SKM-1 (cell line): ENCODE measurements at regions not wholly inside any gene's neighbourhood (a gene's known extent, or its start where the extent isn't known, plus 50 kb on each side); places are given as distances from the start of the nearest gene placed in this dataset.

Experiments
- DNase-seq: peaks from one replicate; lab custom pipeline; 2025; ENCODE audit not compliant: unreplicated experiment; lab: John Stamatoyannopoulos, UW

GRCh38 chr10:47186941-47187340 is 113.1 kb upstream of the GDF10 start:
- DNase-seq, result no peak

GRCh38 chr10:47187592-47187991 is 112.4 kb upstream of the GDF10 start:
- DNase-seq, result no peak

DNA sequence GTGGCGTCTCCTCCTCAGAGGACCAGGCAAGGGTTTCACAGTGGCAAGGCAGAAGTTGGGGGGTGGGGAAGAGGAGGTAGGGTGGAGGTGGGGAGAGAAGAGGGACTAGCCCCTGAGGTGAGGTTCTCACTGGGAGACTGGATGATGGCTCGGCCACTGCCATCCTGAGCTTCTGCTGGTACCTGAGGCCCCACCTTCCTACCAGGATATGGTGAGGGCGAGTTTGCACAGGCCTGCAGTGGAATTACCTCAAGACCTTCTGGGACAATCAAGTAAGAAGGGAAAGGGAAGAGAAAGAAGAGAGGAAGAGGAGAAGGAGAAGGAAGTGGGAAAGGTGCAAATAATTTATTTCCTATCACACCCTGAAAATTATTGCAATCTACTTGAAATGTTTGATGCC is 111.8 kb upstream of the GDF10 start:
- no peak for DNase-seq

DNA sequence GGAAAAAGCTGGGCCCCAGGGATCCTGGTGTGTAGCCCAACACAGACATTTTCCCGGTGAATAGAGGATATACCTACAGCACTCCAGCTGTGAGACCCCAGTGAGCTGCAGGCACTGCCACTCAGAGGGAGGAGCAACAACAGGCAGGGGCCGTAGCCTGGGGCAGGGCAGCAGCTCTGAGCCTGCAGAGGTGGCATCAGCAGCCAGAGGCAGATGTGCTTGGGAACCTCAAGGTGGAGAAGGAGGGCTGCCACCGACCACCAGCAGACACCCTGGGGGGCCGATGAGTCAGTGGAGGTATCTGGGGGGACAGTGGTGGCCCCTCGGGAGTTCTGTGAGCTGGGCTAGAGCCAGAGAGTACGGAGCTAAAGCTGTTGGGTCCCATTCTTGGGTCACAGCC is 110.2 kb upstream of the GDF10 start:
- DNase-seq, result no peak

GRCh38 chr10:47190301-47190700 is 109.7 kb upstream of the GDF10 start:
- no peak for DNase-seq

DNA sequence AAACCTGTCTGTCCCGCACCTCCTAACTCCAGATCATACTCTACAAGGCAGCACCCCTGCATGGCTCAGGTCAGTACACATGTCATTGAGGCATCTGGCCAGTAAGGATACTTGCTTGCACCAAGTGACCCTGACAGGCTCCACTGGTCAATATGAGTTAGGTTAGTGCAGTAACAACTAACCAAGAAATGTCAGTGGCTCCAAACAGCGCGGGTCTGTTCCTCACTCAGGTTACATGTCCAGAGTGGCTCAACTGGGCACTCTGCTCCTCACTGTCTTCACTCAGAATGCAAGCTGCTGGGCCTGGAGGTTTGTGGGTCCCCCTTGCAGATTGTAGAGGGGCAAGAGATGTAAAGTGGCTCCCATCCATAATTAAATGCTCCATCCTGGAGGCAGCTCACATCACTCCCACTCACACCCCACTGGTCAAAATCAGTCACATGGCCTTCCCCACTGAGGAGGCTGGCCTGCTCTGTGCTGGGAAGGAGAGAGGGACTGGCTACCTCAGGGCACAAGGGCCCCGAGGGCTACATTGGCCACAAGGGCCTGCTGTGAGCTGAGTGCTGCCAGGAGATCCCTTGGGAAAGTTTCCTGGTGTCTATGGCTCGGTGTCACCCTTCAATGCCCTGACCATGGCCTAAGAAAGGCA is 109.1 kb upstream of the GDF10 start:
- no peak for DNase-seq

DNA sequence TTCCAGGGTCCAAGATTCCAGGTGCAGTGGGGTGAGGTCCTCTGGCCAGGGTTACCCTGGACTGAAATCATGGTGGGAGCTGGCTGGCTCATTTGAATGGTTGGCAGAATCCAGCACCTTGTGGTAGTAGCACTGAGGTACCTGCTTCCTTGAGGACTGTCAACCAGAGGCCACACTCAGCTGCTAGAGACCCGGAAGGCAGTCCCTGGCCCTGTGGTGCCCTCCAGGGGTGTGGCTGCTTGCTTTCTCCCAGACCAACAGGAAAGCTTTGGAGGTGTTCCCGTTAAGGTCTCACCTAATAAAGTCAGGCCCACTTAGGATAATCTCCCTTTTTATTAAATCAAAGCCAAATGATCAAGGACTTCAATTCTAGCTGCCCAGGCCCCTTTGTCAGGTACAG is 107.7 kb upstream of the GDF10 start:
- DNase-seq, result no peak

DNA sequence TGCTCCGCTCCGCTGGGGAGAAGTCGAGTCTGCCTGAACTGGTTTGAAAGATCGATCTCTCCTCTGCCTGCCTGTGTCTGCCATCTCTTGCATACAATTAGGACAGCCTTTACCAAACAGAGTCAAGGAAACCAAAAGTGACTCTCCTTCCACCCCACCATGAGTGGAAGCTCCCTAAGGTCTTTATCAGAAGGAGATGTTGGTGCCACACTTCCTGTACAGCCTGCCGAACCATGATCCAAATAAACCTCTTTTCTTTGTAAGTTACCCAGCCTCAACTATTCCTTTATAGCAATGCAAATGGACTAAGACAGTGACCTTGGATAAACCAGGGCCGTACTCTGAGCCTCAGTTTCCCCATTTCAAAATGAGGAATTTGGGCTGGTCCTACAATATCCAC is 106.3 kb upstream of the GDF10 start:
- no peak for DNase-seq

GRCh38 chr10:47195274-47195885 is 104.6 kb upstream of the GDF10 start:
- DNase-seq, result no peak

- no peak for DNase-seq
Measured at GRCh38 chr10:47196691-47197090, 103.3 kb upstream of the GDF10 start.

- DNase-seq, result no peak
Measured at GRCh38 chr10:47198221-47198620, 101.8 kb upstream of the GDF10 start.

DNA sequence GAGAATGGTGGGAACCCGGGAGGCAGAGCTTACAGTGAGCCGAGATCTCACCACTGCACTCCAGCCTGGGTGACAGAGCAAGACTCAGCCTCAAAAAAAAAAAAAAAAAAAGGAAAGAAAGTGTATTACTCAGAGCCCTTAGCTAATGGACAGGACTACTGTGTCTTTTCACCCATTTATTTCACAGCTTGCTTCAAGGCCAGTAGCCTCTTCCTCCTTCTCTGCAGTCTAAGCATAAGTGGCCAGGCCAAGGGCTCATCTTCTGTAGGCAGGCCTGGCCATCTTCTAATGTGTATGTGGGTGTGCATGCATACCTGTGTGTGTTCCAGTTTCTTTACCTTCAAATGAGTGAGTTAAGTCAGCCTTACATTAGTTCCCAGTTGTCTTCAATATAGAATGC is 94.8 kb upstream of the GDF10 start:
- no peak for DNase-seq

DNA sequence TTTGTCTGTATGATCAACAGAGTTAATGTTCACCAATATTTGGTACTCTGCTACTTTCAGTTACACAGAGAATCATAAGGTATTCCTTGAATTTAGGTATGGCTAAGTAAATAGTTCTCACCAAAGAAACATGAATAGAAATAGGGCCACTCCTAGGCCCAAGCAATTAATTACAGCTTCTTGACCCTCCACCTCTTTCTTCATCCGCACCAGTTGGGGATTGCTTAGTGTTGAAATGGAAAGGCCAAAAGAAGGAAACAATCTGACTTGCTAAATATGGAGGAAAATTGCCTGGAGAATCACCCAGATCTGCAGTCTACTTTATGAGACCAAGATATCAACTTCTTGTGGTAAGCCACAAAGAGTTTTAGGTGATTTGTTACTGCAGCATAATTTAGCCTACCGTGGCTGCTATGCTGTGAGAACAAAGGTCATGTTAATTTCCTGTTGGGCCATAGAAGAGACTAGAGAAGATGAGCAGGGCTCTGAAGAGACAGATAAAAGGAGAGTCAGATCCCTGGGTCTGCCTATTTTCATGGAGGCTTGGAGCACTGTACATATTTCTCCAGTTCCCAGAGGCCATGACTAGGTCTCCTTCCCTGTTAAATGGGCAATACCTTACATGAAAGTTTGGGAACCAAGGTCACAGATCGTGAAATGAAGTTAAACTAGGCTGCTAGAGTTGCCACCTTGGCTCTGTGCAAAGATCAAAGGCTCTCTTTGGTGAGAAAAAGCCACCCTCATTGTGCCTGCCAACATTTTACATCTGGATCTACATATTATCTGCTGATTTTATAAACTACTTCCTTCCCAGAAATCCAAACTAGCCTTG is 93.3 kb upstream of the GDF10 start:
- DNase-seq, result no peak

- DNase-seq, result peak; percentile 69
Measured at GRCh38 chr10:47207281-47207615, 92.7 kb upstream of the GDF10 start.

DNA sequence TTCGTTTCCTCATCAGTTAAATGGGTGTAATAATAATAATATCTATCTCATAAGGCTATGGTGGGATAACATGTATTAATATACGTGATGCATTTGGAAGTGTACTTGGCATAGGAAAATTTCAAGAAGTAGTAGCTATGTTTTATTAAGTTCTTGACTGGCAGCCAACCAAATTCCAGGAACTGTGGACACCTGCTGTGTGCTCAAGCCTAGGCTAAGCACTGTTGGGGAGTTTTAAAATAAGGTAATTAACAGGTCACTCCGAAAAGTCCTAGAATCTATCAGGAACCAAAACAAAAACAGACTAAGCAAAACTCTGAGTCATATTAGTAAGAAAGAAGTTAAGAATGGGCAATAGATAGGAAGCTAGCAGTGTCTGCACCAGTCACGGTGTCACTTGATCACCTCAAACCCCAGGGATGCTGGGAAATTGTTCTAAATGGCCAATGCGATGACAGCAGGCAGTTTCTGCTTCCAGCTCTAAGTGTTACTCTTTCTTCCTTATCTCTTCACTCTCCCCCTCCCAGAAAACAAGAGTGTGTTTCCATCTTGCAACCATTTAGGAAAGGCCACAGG is 92.0 kb upstream of the GDF10 start:
- no peak for DNase-seq

DNA sequence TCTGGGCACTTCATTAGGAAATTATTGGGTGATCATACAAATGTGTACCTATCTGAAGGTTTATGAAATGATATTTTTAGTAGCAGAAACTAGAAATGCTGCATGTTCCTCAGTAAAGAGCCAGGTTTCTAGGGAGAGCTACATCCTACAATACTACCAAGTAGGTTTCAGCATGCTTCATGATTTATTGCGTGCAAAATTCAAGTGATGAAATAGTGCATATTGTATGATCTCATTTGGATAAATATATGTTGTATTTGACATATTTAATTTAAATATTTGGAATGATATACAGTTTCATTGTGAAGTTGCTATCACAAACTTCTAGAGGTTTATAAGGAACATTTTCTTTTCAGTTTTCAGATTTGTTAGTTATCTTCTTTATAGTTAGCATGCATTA is 90.5 kb upstream of the GDF10 start:
- no peak for DNase-seq

- no peak for DNase-seq
Measured at GRCh38 chr10:47214520-47214919, 85.5 kb upstream of the GDF10 start.

DNA sequence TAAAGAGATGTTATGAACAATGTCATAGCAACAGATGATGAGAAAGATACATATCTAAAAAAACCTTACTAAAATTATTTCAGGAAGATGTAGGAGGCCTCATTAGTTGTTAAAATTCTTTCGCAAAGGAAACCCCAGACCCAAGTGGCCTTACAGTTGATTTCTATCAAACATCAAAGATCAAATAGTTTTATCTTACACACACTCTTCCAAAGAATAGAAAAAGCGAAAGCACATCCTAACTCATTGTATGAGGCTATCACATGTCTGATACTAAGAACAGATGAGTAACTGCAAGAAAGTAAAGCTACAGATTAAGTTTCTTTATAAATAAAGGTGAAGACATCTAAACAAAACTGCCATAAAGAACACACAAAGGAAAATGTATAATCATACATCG is 82.9 kb upstream of the GDF10 start:
- DNase-seq, result no peak

DNA sequence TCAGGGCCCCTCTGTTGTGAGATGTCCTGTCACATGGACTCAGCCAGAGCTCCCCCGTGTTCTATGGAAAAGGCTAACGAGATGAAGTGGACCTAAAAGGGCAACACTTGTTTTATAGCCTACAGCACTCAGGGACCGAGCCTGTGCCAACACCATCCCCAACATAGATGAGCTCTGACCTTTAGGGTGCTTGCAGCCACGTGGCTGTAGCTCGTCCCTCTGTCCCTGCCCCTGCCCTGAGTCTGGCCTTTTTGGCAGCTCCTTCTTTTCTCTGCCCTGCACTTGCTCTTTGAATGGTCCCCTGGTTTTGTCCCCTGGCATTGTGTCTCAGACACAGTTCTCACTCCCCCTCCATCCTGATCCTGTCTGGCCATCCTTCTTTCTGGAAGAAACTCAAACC is 81.2 kb upstream of the GDF10 start:
- no peak for DNase-seq

DNA sequence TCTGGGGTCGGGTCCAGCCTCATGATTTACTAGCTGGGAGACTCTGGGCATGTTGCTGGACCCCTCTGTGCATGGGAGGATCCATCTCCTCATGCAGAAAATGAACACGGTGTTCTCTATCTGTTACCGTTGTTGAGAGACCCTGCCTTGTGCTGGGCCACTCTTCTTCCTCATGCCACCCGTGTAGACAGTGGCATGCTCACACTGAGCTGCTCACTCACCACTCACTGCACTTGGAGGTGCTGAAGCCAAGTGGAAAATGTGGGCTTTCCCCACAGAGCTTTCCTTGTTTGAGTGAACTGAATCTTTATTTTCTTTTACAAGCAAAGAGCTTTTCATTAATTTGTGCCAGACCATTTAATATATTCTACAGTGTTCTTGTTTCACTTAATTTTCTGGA is 77.5 kb upstream of the GDF10 start:
- no peak for DNase-seq

DNA sequence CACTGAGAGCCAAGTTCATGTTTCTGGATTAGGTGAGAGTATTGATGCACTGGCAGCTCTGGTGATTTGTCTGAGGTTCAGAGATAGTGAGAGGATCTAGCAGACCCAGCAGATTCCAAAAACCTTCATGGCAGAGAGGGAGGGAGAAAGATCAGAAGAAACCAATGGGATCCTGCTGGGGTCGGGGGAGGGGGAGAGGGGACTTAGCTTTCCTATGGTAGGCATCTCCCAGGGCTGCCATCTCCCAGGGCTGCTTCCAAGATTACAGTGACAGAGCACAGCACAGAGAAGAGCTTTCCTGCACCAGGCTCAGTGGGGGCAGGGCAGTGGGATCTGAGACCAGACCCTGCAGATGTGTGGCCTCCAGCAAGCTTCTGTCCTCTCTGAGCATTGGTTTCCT is 76.8 kb upstream of the GDF10 start:
- no peak for DNase-seq

DNA sequence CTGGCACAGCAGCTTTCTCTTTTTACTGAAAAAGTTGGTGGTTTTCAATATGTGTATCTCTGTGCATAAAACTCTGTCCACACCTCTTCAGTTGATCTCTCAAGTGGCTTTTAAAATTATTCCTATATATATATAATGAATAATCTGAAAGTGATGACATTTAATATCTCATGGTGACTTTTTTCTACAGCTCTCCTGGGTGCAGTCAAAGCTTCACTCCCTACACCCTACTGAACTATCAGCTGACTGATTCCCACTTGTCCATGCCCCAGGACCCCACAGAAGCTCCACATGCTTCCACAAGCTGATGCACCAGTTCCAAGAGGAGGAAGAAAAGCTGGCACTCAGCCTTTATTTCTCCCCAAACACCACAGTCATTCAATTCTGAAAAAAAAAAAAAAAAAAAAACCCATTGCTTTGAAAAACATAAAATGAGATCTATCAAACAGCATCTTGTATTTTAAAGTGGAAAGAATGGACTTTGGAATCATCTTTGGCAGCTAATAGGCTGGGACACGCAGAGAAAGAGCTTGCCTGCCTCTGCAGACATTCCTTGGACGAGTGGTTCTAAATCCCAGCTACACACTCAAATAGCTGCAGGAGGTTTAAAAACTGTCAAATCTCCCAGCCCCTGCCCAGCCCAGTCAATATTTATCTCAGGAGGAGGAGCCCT is 75.3 kb upstream of the GDF10 start:
- no peak for DNase-seq
